NCI-H524 (cell line): ENCODE measurements at regions not wholly inside any gene's neighbourhood (a gene's known extent, or its start where the extent isn't known, plus 50 kb on each side); places are given as distances from the start of the nearest gene placed in this dataset.
"Not testable (repeated sequence)": the region's sequence is repeated elsewhere in the genome, so short reads cannot be mapped to it uniquely, and the experiment has no call there.

Source experiments
- DNase-seq, 2 experiments: peaks; one replicate each; lab custom pipeline; 2025; lab: John Stamatoyannopoulos, UW

GRCh38 chr5:110918683-110919082 is 152.8 kb upstream of the TSLP start:
- no peak for DNase-seq

DNA sequence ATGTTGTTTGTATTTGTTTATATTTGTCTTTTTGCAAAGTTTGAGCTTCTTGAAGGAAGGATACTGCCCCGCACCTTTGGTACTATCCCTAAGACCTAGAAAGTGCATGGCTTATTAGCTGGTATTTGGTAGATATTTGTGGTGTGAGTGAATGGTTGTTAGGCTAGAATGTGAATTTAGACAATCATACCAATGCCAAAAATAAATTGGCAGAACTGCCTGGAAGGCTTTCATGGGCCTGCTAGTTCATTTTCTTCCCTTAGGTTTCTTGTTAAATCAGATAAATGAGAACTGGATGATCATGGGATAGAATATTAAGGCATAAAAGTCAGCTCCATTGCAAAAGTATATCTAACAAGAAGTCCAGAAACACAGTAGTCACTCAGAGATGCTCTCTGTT is 147.5 kb upstream of the TSLP start:
- no peak for DNase-seq

DNA sequence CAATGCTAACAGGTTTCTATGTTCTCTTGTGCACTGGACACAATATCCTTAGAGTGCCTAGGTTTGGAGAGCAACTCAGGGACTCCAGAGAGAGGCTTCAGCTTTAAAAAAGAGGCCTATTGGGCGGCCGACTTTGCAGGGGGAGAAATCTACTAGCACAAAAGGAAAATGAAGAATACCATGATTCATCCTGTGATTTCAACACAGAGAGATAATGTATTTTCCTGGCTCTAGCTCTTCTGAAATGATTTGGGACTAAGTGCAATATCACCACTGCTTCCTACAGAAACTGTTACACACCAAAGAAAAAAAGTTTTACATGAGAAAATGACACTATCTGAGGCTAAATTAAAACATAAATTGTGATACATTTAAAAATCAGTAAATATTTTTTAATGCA is 146.1 kb upstream of the TSLP start:
- no peak for DNase-seq

GRCh38 chr5:110925916-110926315 is 145.6 kb upstream of the TSLP start:
- DNase-seq: no peak

- DNase-seq: no peak
Measured at GRCh38 chr5:110932755-110933488, 138.6 kb upstream of the TSLP start.

GRCh38 chr5:110940136-110940535 is 131.4 kb upstream of the TSLP start:
- DNase-seq: no peak

- DNase-seq: no peak
Measured at GRCh38 chr5:110945874-110946436, 125.6 kb upstream of the TSLP start.

DNA sequence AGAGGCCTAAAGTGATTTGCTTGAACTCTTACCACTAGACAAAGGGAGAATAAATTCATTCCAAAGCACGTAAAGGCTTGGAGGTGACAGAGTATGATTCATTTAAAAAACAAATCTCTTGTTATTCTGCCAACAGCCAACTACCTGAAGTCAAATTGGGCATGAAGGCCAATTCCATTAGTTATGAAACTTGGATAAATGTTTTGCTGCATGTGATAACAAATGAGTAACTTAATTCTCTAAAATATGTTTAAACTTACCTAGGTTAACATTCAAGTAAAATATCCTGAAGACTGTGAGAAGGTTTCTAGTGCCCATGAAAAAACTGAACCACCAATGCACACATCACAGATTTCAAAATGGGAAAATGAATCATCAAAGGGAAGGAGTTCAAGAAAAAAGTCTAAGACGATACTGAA is 120.1 kb upstream of the TSLP start:
- no peak for DNase-seq

GRCh38 chr5:110956280-110956912 is 115.1 kb upstream of the TSLP start:
- DNase-seq: peak; percentile 67 to 87

DNA sequence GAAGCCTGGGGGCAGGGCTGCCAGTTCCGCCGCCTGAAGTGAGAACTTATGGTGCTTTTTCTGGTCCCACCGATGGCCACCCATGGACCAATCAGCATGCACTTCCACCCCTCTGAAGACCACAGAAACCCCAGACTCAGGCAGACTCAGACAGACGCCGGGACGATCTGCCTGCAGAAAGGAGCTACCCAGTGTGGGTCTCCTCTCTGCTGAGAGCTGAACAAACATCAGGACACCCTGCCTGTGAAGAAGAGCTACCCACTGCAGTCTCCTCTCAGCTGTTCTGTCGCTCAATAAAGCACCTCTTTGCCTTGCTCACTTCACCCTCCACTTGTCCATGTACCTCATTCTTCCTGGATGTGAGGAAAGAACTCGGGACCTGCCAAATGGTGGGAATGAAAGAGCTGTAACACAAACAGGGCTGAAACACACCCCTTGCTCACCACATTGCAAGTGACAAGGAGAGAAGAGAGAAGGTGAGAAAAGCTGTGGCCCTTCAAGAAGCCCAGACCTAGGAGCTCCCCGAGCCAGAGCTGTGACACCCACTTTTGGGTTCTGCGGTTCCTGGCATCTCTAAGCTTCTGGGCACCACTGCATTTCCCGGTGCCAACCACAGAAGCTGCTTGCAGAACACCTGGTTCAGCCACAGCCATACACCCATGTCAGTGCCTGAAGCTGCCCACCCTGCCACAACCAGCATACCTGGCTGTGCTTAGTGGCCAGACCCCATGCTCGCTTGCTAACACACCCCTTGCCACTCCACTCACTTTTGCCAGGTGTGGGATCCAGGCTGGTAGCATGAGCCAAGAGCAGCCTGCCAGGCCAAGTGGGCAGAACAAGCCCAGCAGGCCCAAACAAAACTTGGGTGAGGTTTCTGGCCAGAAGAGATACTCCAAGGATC is 114.3 kb upstream of the TSLP start:
- no peak for DNase-seq

DNA sequence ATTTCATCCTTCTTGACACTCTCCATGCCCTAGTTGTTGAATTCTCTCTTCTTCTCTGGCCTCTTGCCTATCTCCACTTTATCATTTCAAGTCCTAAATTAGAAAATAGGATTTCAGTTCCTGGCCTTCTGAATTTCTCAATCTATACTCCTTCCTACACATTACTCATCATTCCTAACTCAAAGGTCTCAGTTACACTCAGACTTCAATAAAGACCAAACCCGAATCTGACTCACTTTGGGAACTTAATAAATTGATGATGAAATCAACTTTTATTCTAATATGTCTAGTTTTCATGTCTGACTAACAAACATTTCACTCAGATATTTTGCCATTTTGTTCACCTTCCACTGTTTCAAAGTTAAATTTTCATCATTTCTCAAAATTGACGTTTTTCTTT is 113.6 kb upstream of the TSLP start:
- no peak for DNase-seq

DNA sequence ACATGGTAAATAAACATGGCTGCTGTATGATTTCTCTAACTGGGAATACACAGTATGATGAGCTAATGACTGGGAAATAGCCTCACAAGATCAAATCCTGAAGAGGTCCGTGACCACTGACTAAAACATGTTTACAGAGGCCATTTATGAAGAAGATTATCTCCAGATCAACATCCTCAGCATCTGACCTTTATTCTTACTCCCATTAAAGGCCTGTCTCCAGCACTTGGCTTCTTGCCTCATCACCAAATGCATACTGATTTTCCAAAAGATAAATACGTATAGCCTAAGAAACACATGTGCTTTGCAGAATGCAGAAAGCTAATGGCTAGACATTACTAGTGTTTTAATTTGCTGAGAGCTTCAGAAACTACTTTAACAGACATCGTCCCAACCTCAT is 108.0 kb upstream of the TSLP start:
- DNase-seq: no peak

DNA sequence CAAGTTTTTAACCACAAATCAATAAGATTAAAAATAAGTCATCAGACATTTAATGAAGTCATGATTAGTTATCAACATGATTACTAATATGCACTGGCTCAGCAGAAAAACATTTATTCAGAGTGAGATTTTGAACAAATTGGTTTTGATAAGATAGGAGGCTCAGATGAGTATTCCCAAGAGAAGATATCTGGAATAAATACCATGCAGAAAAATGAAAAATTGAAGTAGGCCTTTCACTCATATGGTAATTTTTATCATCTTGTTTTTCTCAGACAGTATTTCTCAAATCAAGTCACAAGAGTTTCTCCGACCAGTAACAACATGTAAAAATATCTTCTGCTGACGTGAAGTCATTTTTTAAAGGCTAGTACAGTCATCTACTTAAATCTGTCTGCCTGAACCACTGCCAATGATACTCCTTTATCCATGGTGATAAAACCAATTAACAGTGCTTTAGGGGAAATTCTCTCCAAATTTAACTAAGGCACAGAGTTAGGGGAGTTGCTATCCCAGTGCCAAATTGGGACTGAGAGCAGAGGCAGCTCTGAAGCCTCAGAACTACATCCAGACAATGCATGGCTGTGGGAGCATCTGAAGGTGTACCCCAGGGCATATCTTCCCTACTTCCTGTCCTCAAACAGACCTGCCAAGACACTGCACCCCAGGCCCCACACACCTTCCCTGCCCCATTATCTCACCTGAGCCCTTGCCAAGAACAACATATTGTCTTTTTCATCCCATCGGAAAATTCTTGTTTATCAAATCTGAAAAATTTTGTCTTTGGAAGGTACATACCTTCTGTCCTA is 105.5 kb upstream of the TSLP start:
- DNase-seq: no peak

DNA sequence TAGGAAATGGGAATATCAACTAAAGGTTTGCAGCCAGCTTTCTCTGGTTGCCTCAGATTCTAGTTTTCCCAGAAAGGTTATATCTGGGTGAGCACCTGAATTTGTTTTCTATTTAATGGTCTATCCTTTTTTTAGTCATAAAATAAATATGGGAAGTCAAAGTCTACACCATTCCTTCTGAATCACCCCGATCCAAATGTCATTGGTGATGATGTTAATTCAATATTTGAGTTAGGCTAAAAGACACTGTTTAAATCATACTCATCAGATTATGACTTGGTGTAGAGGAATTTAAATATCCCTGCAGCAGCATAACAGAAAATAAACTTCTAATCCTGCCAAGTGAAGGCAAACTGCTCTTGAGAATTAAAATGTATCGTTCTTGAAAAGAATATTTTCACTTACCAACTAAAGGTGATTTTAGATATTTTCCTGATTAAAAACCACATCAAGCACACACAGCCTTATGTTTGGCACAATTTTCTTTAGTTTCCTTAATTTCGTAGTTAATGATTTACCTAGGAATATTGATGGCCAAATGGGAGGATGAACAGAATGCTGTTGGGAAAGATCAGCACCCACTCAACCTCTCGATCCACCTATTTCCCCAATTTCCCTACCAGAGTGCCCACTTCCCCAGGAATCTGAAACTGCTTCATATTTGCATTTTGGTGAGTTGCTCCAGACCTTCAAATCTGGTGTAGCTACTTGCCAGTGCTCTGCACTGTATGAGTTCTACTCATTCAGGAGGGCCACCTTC is 103.1 kb upstream of the TSLP start:
- DNase-seq: no peak

DNA sequence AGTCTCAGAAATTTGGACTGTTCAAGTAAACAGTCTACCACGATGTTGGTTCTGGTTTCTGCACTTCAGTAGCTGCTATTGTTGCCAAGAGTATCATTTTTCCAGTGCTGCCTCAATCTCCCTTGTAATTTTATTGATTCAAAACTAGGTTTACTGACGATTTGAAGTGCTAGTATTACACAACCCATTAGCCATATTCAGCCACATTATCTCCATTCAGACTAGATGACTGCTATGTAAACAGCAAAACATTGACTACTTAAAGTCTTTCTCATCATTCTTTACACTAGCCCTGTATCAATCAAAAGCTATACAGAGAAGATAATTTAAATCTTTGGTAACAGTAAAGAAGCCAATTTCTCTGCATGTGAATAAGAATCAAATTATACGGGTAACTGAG is 102.0 kb upstream of the TSLP start:
- no peak for DNase-seq

- DNase-seq: peak in 1 of 2 experiments; percentile 27
Measured at GRCh38 chr5:110973510-110973909, 98.0 kb upstream of the TSLP start.

DNA sequence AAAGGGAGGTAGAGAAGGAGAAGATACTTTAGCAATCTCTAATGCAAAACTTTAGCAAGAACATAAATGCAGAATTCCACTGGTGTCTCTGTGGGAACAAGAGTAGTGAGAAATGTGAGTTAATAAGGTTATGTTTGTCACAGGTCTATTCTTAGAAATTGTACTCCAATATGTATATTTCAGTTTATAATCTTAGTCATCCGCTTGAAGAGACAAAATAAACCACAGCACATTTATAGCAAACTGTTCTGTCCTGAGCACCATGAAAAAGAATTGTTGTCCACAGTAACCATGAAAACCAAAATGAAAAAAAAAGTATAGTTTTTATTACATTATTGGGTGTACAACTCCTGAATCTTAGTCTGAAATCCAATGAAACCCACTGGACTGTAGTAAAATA is 93.6 kb upstream of the TSLP start:
- no peak for DNase-seq

DNA sequence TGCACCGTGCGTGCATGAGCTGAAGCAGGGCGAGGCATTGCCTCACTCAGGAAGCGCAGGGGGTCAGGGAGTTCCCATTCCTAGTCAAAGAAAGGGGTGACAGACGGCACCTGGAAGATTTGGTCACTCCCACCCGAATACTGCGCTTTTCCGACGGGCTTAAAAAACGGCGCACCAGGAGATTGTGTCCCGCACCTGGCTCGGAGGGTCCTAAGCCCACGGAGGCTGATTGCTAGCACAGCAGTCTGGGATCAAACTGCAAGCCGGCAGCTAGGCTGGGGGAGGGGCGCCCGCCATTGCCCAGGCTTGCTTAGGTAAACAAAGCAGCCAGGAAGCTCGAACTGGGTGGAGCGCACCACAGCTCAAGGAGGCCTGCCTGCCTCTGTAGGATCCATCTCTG is 85.6 kb upstream of the TSLP start:
- not testable (repeated sequence) for DNase-seq

DNA sequence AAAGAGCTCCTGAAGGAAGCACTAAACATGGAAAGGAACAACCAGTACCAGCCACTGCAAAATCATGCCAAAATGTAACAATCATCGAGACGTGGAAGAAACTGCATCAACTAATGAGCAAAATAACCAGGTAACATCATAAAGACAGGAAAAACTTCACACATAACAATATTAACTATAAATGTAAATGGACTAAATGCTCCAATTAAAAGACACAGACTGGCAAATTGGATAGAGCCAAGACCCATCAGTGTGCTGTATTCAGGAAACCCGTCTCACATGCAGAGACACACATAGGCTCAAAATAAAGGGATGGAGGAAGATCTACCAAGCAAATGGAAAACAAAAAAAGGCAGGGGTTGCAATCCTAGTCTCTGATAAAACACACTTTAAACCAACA is 83.9 kb upstream of the TSLP start:
- not testable (repeated sequence) for DNase-seq

DNA sequence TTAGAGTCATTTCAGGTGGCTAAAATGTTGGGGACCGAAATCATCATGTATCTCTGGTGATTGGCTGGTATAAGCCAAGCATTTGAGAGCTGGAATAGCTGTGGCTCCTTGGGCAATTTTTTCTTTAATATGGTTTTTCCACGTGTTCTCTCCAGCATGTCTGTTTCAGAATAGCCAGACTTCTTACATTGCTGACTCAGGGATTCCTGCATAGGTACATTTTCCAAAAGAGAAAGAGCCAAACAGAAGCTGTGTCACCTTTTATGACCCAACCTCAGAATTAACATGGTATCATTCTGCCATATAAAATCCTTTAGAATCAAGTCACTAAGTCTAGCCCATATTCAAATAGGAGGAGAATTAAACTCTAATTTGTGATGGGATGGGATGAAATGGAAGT is 74.8 kb upstream of the TSLP start:
- no peak for DNase-seq

GRCh38 chr5:111002036-111002435 is 69.5 kb upstream of the TSLP start:
- no peak for DNase-seq
